Body of pancreas (tissue), 4 donors: ENCODE measurements at regions not wholly inside any gene's neighbourhood (a gene's known extent, or its start where the extent isn't known, plus 50 kb on each side); places are given as distances from the start of the nearest gene placed in this dataset.

Experiments used
- ATAC-seq: fragments of 150-250 bp; one replicate; pipeline ENCODE4 v1.9.1; 2016
- DNase-seq, 4 donors: peaks; one replicate each; pipeline ENCODE4 v3.0.0-alpha.2; 2019
- H3K27ac ChIP-seq, 4 donors: fragments of 200-600 bp; sonication (generic); 1 replicate in 3 of 4; 2 replicates in 1 of 4; pipeline versions ENCODE4 v1.5.1 to v1.6.1; 2016 to 2019; ENCODE audit warnings: mild to moderate bottlenecking in 1 of 4, mixed read lengths in 1 of 4, moderate library complexity in 1 of 4
- H3K27me3 ChIP-seq, 2 donors: fragments of 200-600 bp; sonication (generic); one replicate each; pipeline ENCODE4 v1.6.0; 2016; ENCODE audit warnings: mild to moderate bottlenecking in 1 of 2
- H3K36me3 ChIP-seq, 2 donors: fragments of 200-600 bp; sonication (generic); replicated peaks in 1 of 2; 2 replicates each; pipeline ENCODE4 v1.5.1; 2016; ENCODE audit warnings: low read depth in 2 of 2; ENCODE audit not compliant: insufficient read depth in 1 of 2
- H3K4me1 ChIP-seq: fragments of 200-600 bp; sonication (generic); one replicate; pipeline ENCODE4 v1.6.0; 2016
- H3K4me3 ChIP-seq, 2 donors: fragments of 200-600 bp; sonication (generic); 1 replicate in 1 of 2; 2 replicates in 1 of 2; pipeline ENCODE4 v1.5.1; 2016 to 2019
- H3K9me3 ChIP-seq, 3 donors: fragments of 200-600 bp; sonication (generic); 1 replicate in 2 of 3; 2 replicates in 1 of 3; pipeline ENCODE4 v1.5.1; 2016
- CTCF ChIP-seq, 7 experiments: fragments of 450-650 bp in 4 of 7; fragments of 200-600 bp in 3 of 7; sonication (generic) in 3 of 7; IDR thresholded peaks; one replicate each; pipeline ENCODE4 v1.5.1; 2016 to 2019; ENCODE audit warnings: antibody characterized with exemption in 7 of 7
- POLR2A ChIP-seq, 3 donors: fragments of 450-650 bp; IDR thresholded peaks; one replicate each; pipeline ENCODE4 v1.6.1; 2016; ENCODE audit warnings: antibody characterized with exemption in 3 of 3, mild to moderate bottlenecking in 2 of 3
- WGBS, 2 donors: methylation state at CpG; one replicate each; pipeline ENCODE4 v1.1.5; 2017; 5-methylcytosine and 5-hydroxymethylcytosine counted together
- intact Hi-C: fragments of 100-400 bp; cut with DNase I; formaldehyde crosslinking; loops from one replicate; pipeline ENCODE4 v1.15.1; 2023

DNA sequence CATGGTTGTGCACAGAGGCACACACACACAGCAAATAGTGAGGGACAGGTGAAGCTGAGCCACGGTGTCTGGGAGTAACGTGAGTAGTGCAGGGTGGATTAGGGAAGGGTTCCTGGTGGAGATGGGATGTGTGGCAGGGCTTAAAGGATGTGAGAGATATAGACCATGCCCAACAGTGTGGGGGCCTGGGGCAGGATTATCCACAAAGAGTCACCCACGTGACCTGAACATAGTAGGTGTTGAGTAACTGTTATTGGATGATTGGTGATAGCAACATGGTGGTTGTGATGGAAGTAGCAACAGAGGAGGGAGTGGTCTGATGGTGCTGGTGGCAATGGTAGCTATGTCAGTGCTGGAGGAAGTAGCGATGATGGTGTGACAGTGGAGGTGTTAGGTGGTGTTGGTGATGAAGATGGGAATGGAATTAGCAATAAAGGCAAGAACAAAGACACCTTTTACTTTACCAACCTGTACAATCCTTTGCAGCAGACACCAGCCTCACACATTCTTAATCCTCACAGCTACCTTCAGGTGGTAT is 135.1 kb downstream of the MRPL14 start:
- Histone ChIP-seq H3K27me3 (no peaks in the 10 kb centered on the region), H3K9me3 (no peaks in the 10 kb centered on the region), H3K4me1 (peaks cover 54% of the 10 kb centered on the region), H3K27ac (peak overlapping the region; percentile 79 to 92 (median 86)), H3K4me3 (no peak overlapping the region), H3K36me3 (no peaks in the 10 kb centered on the region)
- intact Hi-C loops, result no loop called here
- TF ChIP-seq CTCF (IDR thresholded peaks at IDR 0.05) (no peak), POLR2A (IDR thresholded peaks at IDR 0.05) (no peak)
- WGBS, 2 donors, result 80 to 84% methylated on average over 4 of the region's 4 CpGs
- DNase-seq (peak in 1 of 4 donors; percentile 8), ATAC-seq (no peak)

- WGBS, 2 donors, result 44 to 49% methylated on average over 14 to 18 of the region's 18 CpGs
- peak; percentile 22 for ATAC-seq
These were observed 136.3 kb downstream of the MRPL14 start for GRCh38 chr6:43990627-43991619.

GRCh38 chr6:43990275-43990626 is 137.0 kb downstream of the MRPL14 start:
- H3K4me3 ChIP-seq, result no peak overlapping the region
- 53 to 54% methylated on average over 8 to 9 of the region's 9 CpGs for WGBS, 2 donors
- peak overlapping the region; percentile 32 to 73 (median 59) for H3K27ac ChIP-seq
- DNase-seq, result no peak
- intact Hi-C loops, result no loop called here
- peaks cover 71% of the 10 kb centered on the region for H3K4me1 ChIP-seq
- no peaks in the 10 kb centered on the region for H3K9me3 ChIP-seq
- no peak for ATAC-seq
- H3K36me3 ChIP-seq, result no peaks in the 10 kb centered on the region
- TF ChIP-seq CTCF (IDR thresholded peaks at IDR 0.05) (no peak), POLR2A (IDR thresholded peaks at IDR 0.05) (no peak)
- no peaks in the 10 kb centered on the region for H3K27me3 ChIP-seq

More at GRCh38 chr6:43990627-43991619, 136.3 kb downstream of the MRPL14 start:
- Histone ChIP-seq H3K36me3 (no peaks in the 10 kb centered on the region), H3K4me3 (no peak overlapping the region), H3K27ac (peak overlapping the region; percentile 32 to 73 (median 59)), H3K4me1 (peaks cover 64% of the 10 kb centered on the region), H3K9me3 (no peaks in the 10 kb centered on the region), H3K27me3 (no peaks in the 10 kb centered on the region)
- no peak for TF ChIP-seq CTCF (IDR thresholded peaks at IDR 0.05)
- TF ChIP-seq POLR2A (IDR thresholded peaks at IDR 0.05), result no peak
- DNase-seq, result peak; percentile 33 to 63 (median 56)
- intact Hi-C loops, result no loop called here

DNA sequence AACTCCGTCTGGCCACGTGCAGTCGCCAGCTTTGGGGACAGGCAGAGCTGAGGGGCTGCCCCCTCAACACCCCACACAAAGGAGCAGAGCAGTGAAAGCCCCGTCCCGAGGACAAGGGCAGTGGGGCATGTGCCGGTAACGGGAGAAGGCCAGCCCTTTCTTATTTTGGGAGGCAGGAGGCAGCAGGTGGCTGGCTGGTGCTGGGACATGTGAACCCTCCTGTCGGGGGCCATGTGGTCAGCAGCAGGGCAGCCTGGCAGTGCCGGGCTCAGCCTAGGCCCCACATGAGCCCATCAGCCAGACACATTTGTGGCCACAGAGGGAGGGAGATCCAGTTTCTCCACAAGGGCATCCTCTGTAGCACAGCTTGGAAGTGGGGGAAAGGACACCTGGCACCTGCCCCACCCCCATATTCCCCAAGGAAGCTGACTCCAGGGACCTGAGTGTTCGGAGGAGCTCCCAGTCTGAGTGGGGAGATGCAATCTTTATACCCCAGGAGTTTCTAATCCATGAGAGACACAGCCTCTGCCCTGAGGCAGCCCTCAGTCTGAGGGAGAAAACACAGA is 137.6 kb downstream of the MRPL14 start:
- no peaks in the 10 kb centered on the region for H3K9me3 ChIP-seq
- ATAC-seq (no peak), DNase-seq (no peak)
- H3K4me3 ChIP-seq, result no peak overlapping the region
- peaks cover 77% of the 10 kb centered on the region for H3K4me1 ChIP-seq
- H3K36me3 ChIP-seq, result no peaks in the 10 kb centered on the region
- WGBS, 2 donors, result 55 to 86% methylated on average over 2 to 10 of the region's 10 CpGs
- TF ChIP-seq POLR2A (IDR thresholded peaks at IDR 0.05), result no peak
- H3K27me3 ChIP-seq, result no peaks in the 10 kb centered on the region
- peak overlapping the region in 2 of 4 donors; percentile 63 to 73 for H3K27ac ChIP-seq
- intact Hi-C loops, result no loop called here

- TF ChIP-seq CTCF (IDR thresholded peaks at IDR 0.05), result no peak
- TF ChIP-seq POLR2A (IDR thresholded peaks at IDR 0.05), result no peak
- Histone ChIP-seq H3K9me3 (no peaks in the 10 kb centered on the region), H3K27me3 (no peaks in the 10 kb centered on the region), H3K4me3 (no peak overlapping the region), H3K4me1 (peaks cover 79% of the 10 kb centered on the region), H3K36me3 (no peaks in the 10 kb centered on the region), H3K27ac (no peak overlapping the region)
- WGBS, 2 donors, result 81 to 89% methylated on average over 3 of the region's 3 CpGs
- ATAC-seq, result no peak
- DNase-seq, result no peak
- intact Hi-C loops, result no loop called here
These were observed 138.5 kb downstream of the MRPL14 start for GRCh38 chr6:43988801-43989200.
